Cerebellar nuclear complex (tissue), 1 donor: ENCODE measurements at regions not wholly inside any gene's neighbourhood (a gene's known extent, or its start where the extent isn't known, plus 50 kb on each side); places are given as distances from the start of the nearest gene placed in this dataset.
"Not testable (repeated sequence)": the region's sequence is repeated elsewhere in the genome, so short reads cannot be mapped to it uniquely, and the experiment has no call there.

Experiments used
- DNase-seq, 2 experiments: peaks; one replicate each; lab custom pipeline; 2025; lab: John Stamatoyannopoulos, UW

- DNase-seq = no peak
Observed at GRCh38 chr1:57576756-57577155, 152.9 kb upstream of the DAB1 start.

DNA sequence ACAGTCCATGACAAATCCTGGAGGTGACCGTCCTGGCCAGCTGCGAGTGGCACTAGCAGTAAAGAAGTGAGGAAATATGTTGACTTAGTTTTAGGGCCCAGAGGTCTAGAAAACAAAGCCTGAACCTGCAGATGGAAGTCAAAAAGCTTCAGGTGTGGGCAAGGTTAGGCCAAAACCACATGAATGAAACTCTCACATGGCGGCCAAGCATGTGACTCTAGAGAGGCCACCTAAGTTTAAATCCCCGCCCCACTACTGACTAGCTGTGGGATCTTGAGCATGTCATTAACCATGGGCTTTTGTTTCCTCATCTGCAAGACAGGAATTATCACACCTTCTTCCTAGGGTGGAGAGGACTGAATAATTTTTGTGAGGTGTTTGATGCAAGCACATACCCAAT lies 148.2 kb upstream of the DAB1 start:
- DNase-seq = no peak

DNA sequence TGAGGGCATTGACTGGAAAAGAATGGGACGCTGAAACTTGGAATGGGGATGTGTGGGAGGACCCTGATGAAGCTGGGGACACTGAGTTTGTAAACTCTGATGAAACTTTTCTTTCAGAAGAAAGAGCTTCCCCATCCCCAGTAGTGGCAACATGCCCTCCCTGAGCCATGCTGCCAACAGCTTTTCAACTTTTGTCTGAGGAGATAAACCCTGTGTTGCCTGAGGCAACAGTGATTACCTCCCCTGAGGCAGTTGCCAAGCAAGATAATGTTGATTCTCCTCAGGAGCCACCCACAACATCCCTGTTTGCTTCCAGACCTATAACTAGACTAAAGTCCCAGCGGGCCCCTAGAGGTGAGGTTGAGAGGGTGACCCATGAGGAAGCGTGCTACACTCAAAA lies 134.2 kb upstream of the DAB1 start:
- DNase-seq = not testable (repeated sequence)

DNA sequence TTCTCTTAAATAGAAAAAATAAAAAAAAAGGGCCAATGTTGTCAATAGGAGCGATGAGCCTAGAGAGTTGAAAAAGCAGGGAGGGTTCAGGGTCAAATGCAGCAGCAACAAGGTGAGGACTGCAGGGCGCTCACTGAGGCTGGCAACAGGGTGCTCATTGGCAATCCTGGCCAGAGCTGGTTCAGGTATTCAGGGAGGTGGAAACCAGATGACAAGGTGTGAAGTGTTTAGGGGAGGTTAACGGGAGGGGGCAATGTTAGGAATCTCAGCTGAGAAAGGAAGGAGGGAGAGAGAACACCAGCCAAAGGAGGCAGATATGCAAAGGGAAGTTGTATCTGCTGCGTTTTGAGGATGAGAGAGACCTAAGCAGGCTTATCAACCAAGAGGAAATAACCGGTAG lies 129.8 kb upstream of the DAB1 start:
- no peak for DNase-seq

GRCh38 chr1:57551476-57551875 lies 127.6 kb upstream of the DAB1 start:
- DNase-seq = no peak

DNA sequence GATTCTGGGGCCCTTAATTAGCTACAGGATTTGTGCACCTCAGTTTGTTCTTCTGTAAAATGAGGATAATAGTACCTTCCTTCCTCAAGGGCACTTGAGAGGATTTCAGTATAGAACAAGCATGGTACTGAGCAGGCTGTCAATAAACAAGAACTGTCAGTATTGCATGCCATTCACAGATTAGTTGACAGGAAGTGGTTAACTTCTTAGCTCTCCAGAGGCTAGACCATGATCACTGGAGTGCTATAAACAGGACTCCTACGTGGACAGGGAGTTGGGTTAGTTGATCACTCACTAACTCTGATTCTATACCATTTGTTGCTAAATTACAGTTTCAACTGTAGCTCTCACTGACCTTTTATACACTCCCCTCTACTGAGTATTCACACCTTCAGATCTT lies 126.2 kb upstream of the DAB1 start:
- DNase-seq = no peak

- no peak for DNase-seq
Observed at GRCh38 chr1:57549300-57549699, 125.4 kb upstream of the DAB1 start.

DNA sequence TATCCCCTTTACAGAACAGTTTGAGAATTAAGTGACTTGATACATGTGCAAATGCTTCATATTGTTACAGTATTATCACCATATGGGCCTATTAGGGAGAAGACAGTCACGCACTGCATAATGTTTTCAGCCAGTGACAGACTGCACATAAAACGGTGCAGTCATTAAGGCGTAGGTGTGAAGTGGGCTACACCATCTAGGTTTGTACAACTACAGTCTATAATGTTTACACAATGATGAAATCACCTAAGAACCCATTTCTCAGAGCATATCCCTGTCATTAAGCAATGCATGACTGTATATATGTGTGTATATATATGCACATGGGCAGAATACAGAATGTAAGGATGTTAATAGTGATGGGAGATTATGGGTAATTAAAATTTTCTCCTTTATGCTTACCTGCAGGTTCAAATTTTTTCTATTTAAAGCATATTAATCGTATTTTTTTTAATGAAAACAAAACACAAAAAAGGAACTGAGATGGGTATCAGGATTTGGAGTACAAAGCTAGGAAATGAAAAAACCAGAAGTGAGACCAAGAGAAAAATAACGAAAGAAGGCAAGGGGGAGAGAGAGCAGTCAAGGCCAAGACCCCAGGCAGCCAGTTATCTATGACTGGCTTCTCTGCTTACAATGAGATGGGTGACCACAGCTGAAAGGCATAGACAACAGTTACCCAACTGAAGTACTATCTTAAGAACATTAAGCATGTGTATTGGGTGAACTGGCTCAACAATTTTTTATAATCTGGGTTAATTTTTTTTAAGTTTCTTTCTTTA lies 122.9 kb upstream of the DAB1 start:
- no peak for DNase-seq

DNA sequence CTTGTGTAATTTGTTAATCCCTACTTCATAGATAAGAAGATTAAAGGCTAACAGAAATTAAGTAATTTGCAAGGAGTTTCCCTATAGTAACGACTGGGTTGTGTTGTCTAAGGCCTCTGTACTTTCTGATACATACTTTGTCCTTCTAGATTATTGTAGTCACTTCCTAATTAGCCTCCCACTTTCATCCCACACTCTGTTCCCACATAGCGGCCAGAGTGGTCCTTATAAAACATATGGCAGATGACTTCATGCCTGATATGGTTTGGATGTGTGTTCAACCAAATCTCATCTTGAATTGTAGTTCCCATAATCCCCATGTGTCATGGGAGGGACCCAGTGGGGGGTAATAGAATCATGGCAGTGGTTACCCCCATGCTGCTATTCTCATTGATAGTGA lies 120.5 kb upstream of the DAB1 start:
- DNase-seq = no peak

GRCh38 chr1:57536749-57537423 lies 113.0 kb upstream of the DAB1 start:
- no peak for DNase-seq

GRCh38 chr1:57532299-57532698 lies 108.4 kb upstream of the DAB1 start:
- DNase-seq = no peak

DNA sequence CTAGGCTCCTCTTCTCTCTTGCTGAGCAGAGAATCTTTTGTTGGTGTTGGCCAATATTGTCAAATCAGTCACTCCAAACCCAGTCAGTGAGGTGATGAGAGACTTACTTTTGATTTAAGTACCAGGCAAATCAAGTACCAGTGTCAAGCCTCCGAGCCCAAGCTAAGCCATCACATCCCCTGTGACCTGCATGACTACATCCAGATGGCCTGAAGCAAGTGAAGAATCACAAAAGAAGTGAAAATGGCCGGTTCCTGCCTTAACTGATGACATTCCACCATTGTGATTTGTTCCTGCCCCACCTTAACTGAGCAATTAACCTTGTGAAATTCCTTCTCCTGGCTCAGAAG lies 107.0 kb upstream of the DAB1 start:
- DNase-seq = not testable (repeated sequence)

DNA sequence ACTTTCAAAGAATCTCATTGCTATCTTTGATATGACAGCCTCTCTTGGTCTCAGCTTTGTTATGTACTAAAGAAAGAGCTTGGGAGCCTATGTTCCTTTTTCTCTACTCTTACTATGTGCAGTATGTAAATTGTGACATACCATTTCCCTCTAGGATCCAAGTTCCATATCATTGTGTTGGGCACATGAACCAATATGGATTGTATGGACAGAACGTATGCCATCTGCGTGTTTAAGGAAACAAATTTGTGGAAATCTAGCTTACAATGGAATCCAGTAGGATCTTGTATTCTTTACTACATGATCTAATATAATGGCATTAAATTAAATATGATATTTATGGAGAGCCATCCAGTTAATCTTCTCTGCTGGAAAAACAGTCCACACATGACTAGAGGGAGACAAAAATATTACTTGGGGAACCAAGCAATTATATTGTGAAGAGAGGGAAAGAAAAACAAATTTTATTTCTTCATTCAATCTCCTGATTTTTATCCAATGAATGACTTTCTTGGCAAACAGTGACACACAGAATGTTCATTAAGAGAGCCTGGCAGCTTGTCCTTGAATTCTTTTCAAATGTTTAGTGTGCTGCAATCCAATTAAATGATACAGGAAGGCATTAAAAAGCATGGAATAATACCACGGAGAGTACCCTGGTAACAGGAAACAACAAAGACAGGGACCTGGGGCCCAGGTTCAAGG lies 106.5 kb upstream of the DAB1 start:
- DNase-seq = no peak

GRCh38 chr1:57522575-57522974 lies 98.7 kb upstream of the DAB1 start:
- no peak for DNase-seq

GRCh38 chr1:57520743-57521515 lies 97.1 kb upstream of the DAB1 start:
- no peak for DNase-seq

GRCh38 chr1:57518496-57518895 lies 94.6 kb upstream of the DAB1 start:
- DNase-seq = no peak

DNA sequence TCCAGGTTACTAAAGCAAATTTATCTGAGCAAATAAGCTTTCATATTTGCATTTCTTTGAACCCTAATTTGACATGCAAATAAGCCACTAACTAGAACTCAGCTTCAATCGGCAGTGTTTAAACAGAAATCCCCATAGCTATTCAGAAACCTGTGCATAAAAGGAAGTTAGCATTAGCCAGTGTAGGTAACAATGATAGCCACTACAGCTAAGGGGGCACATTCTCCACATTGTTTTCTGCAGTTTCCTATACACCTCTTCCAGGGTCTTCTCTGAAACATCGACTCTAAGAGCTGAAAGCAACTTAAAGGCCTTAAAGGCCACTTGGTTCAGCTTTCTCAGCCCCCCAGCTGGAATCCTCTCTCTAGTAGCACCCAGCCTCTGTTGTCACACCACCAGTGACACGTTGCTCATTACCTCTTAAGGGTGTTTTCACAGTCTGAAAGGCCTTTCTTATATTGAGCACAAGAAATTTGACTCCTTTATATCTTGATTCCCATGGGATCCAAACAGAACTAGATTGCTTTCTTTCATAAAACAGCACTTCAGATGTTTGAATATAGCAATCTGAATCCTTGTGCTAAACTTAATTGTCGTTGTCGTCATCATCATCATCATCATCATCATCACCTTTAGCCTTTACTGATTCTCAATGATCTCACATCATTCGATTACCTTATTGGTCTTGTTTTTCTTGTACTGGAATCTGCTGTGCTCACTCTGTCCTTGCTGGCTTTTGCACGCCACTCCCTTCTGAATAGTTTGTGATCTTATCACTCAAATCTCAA lies 93.9 kb upstream of the DAB1 start:
- no peak for DNase-seq

- no peak for DNase-seq
Observed at GRCh38 chr1:57512386-57512785, 88.5 kb upstream of the DAB1 start.

- no peak for DNase-seq
Observed at GRCh38 chr1:57506941-57507340, 83.1 kb upstream of the DAB1 start.

GRCh38 chr1:57503337-57503736 lies 79.5 kb upstream of the DAB1 start:
- DNase-seq = no peak

DNA sequence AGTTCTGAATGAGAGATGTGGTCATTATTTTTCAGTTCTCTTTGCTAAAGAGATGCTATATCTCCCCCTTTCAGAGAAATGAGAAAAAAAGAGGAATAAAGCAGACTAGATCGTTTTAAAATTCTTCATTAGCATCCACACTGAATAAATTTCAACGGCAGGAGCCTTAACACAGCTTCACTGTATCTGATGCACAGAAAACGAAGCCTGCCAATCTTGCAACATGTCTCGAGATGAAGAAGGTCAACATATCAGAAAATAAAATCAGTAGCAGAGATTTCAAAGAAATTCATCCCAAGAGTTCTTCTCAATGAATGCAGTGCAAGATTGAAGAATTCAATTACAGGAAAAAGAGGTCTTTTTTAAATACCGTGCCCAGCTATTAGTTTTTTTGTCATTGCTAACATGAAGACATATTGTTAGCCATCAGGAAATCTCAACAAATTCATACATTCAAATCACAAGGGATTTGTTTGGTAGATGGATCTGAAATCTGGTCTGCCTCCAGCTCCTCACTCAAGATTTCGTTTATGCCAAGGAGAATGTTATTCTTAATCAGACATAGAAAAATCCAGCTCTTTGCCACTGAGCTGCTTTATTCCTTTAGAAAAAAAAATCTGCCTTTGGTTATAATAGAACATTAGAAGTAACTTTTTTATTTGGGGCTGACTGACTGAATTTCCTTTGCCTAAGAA lies 76.4 kb upstream of the DAB1 start:
- no peak for DNase-seq
